NCI-H524 treated with DMSO at 0.1 percent for 48 hours (cell line): ENCODE measurements at regions not wholly inside any gene's neighbourhood (a gene's known extent, or its start where the extent isn't known, plus 50 kb on each side); places are given as distances from the start of the nearest gene placed in this dataset.
"Not testable (repeated sequence)": the region's sequence is repeated elsewhere in the genome, so short reads cannot be mapped to it uniquely, and the experiment has no call there.

ENCODE experiments used
- DNase-seq: peaks from one replicate; lab custom pipeline; 2025; lab: John Stamatoyannopoulos, UW

DNA sequence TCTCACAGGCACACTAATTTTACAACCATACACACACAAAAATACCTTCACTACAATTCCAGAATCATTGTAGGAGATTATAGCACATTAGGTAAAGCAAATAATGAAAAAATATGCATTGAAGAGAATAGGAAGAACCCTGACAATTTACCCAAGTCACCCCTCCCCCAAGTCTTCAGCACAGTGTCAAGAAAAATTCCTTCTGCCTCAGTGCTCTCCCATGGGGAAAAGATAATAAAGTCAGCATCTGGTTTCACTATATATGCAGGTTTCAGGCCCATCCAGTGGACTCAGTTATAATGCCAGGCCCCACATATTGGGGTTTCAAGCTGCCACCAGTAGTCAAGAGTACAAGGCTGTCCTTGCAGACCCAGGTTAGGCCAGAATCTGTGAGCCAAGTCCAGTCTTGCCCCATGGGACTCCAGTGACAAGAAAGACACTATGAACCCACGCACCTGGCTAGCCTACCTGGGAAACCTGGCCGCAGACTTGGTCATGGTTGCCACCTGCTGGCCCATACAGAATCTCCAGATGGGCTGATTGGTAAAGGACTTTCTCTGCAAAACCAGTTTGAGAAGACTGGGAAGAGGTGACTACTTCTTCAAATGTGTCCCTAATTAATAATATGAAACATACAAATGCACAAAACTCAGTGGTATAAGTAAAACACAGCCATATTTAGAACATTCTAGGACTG lies 398.6 kb upstream of the FLRT2 start:
- no peak for DNase-seq

DNA sequence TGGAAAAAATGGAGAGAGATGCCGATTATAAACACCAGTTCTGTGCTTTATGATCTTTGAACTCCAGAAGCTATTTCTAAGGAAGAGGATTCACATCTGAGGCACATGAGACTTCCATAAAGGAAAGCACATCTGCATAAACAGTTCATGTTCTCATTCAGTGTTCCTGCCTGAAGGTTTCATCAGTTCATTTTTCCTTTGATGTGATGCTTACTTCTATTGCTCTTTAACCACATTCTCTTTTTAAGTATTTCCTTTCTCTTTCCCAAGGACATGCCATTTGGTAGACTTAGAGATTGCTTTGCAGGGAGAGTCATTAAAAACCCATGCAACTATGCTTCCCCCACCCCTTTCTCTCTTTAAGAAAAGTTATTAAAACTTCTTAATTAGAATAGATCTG lies 387.0 kb upstream of the FLRT2 start:
- no peak for DNase-seq

DNA sequence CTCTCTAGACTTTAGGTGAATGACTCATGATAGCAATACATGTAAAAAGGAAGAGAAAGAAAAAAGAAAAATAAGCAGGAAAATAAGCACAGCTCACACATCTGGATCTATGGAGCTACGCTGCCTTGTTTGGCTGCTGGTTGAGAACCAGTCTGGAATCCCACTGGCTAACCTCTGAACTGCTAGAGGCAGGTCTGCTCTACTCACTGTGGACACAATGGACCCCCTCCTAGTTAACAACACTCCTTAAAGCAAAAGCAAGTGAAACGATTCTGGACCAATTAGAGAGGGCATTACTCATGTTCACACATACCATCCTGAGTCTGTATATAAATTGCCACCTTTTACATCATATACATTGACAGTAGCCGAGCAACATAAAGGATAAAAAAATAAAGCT lies 383.2 kb upstream of the FLRT2 start:
- DNase-seq = no peak

DNA sequence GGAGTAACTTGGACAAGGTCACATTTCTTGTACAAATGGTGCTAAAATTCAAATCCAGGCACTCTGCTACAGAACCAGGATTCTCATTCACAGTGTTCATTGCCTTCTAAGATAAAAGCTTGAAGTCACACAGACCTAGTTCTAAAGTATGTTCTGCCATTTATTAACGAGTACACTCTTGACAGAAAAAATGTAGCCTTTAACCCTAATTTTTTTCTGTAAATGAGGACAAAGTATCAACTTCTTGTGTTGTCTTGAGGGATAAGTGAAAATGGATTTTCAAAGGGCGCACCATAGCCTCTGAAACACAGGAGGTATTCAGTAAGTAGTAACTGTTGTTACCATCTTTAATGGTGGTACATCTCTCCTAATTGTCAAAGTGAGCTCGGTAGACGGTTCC lies 379.8 kb upstream of the FLRT2 start:
- DNase-seq = no peak

DNA sequence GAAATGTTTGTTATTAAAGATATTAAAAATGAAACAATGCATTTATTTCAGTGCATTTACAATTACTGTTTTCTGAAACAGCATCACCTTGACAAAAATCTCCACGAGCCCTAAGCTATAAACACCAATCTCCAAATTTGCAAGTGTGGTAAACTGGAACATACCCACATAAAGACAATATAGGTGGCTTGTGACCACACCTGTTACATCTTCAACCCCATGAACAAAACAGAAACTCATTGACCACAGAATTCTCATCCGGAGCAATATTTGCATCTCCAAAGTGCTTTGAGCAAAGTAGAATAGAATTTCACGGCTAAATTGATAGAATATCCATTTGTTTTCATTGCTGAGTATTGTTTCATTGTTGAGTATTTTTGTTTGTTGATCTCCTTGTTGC lies 375.2 kb upstream of the FLRT2 start:
- no peak for DNase-seq

DNA sequence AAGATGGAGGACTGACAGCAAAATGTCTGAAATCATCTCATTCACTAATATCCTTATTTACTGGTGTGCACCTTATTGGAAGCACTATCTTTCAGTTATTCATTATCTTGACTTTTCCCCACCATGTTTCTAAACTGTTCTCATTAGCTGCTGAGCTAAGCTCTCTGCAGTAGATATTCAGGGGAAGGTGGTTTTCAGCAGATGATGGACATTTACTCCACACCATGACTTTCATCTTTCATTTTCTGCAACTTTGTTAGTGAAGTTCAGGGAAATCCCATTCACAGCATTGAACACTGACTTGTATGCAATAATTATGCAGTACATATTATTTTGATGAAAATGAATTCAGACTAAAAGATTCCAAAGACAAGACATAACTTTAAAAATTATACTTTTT lies 373.6 kb upstream of the FLRT2 start:
- DNase-seq = no peak

DNA sequence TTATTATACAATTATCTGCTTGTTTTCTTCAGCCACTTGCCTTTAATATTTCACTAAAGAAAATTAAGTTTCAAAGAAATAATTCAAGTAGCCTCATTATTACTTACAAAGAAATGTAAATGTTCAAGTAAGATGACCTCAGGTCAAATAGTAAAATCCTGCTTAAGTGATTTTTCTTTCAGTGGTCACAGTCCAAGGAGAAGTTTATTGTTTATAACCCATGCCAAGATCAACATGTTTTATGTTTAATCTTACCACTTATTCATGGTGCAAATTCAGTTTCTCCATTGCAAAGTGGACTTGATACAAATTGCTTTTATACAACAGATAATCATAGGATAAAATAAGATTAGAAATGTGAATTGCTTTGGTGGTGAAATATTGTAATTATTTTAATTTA lies 370.2 kb upstream of the FLRT2 start:
- DNase-seq = no peak

DNA sequence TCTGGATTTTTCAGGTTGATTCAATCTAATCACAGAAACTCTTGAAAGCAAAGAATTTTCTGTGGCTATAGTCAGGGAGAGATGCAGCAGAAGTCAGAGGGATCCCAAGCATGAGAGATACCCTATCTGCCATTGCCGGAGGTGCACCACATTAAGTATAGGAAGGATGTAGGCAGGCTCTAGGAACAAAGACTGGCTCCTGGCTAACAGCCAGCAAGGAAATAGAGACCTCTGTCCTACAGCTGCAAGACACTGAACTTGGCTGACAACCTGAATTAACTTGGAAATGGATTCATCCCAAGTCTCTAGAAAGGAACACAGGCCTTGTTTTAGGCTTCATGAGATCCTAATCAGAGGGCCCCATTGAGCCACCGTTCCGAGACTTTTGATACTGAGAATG lies 364.9 kb upstream of the FLRT2 start:
- DNase-seq = no peak

DNA sequence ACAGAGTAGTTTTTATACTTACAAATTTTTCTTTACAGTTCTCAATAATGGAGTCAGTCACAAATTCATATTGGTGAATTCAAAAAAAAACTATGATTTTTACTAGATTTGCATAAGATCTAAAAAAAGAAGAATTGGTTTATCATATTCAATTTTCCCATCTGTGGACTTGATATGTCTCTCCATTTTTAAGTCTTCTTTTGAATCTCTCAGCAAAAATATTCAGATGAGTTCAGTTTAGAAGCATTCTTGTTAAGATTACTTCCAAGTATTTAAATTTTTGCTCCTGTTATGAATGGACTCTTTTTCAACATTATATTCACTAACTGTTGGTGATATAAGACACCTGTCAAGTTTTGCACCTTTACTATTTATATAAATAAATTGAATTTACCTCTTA lies 360.6 kb upstream of the FLRT2 start:
- DNase-seq = no peak

DNA sequence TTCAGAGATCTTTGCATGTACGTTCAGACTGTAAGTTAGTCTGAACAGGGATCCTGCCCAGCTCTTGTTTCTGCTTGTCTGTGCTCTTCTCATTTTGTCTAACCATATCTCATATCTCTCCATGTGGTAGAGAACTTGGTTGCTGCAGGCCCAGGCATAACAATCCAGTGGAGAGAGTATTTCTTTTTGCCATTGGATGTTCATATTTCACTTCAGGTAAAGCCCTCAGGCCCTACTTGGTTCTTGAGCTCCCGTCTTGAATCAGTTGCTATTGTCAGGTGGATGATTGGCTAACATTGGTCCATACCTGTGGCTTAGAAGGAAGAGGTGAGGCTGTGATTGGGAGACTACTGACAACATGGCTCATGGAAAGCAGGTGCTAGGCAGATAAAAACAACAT lies 357.7 kb upstream of the FLRT2 start:
- no peak for DNase-seq

DNA sequence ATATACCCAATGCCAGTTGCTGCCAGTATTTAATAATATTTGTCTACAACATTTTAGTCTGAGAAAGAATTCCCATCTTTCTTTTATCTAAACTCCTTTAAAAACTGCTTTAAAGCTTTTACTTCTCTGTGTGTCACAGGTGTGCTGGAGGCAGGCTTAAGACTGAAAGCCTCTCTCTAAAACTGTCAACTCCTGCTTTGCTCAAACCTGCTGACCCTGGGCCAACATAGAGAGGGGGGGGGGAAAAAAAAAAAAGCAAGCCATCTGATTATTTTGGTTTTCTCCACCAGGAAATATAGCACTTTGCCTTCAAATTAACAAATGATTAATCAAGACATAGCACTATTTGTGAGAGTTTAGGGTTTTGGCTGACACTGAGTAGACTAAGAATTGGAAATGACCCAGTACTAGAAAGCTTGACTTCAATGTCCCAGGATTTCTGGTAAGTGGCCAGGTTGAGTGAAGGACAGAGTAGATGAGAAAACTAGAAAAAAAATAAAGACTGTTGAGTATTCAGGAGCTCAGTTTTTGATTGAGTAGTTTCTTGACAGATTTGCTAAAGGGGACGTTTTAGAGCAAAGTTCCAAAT lies 357.0 kb upstream of the FLRT2 start:
- DNase-seq = no peak

DNA sequence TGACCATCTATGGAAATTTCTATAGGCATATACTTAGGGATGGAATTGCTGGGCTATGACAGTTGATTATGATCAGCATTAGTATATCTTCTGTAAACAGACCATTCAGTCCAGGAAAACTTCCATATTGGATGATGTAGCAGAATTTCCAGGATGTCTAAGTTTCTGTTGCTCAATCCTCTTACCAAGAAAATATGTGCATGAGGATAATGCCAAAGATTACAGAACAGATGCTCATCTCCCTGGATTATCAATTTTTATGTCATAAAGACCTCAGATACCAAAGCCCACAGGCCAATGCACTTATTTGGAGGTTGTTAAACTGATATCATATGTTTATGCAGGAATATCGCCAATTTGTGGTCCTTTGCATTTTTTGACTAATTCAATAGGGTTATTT lies 354.4 kb upstream of the FLRT2 start:
- DNase-seq = no peak

DNA sequence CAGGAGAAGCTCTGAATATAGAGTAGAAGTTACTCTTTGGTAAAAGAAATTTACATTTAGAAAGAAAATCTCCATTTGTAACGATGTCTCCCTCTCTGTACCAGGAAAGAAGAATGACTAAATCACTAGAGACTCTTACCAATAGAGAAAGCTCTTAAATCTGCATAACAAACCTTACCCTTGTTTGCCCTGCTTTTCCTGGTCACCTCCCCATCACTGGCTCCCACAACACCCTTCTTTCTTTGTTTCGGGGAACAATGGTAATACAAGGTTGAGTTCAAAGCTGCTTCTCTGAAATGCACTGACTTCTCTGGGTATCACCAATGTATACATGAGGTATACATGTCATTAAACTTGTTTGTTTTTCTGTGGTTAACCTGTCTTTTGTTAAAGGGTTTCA lies 351.1 kb upstream of the FLRT2 start:
- DNase-seq = no peak

DNA sequence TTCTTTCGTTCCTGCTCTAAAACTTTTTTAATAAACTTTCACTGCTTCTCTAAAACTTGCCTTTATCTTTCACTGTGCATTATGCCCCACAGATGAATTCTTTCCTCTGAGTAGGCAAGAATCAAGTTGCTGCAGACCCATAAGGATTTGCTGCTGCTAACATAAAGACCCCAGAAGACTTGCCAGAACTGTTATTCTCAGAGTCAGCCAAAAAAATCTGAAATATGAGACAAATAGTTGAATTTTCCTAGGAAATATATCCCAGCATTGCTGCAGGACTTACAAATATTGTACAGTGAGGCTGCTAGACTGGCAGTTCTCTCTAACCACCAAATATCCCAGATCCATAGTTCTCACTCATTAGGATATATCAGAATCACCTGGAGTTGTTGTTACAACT lies 349.1 kb upstream of the FLRT2 start:
- DNase-seq = no peak

DNA sequence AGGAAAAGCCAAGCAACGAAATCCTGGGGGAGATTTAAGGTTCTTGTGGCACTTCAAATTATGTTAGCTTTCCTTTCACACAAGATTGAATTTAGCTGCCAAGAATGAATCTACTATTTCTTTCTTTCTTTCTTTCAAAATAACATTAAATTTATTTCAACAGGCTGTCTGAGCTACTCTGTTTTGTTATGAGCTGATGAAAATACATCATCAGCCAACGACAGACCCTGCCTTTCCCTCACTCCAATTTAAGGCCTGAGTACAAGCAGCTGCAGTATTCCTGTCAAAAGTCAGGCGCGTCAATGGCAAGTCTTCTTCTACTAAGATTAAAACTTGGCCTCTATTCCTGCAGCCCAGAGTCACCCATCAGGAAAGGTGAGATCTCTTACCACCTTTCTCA lies 347.7 kb upstream of the FLRT2 start:
- DNase-seq = no peak

DNA sequence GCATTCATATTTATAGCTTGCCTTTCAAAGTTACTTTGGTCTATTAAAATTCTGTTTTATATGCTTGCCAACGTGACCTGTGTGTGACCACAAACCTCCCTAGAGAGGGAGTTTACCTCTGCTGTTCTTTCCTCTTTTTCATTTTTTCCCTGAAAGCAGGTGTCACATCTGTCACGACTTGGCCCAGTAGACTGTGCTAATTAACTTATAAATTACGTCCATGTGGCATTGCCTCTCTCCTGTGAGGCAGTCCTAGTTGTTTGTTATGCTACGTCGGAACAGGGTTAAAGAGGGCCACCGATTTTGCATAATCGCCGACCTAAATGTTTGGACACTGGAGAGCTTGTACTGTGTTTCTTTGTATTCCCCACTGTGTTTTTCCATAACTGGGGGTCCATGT lies 343.9 kb upstream of the FLRT2 start:
- DNase-seq = no peak

DNA sequence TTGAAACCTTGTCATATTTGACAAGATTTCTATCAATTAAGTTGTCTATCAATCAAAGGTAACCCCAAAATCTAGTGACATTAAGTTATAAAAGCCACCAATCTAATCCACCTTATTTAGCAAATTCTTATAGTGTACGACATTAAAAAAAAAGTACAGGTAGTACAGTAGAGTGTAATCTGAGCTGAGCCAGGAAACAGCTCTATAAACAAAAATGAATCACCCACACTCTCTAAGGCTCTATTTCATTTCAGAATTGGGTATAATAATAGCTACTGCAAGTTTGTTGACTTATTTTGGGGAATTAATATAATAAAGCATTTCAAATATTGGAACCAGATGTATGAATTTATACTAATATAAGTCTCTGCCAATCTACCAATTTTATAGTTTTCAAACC lies 342.4 kb upstream of the FLRT2 start:
- DNase-seq = no peak

DNA sequence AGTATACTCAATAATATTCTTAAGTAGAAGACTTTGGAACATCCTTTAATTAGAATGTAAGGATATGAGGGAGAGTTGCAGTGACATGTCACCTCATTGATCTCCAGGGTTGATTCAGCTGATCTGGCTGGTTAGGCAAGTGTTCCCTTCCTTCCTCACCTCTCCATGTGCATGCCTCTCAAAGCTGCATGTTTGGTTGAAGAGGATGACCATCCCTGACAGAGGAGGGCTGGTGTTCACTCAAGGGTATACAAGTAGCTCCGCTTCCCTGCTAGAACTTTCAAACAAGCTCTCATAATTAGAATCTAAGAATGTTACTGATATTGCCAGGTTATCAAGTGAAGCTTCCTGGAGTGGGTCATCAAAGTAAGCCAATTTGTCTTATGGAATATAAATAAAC lies 341.1 kb upstream of the FLRT2 start:
- no peak for DNase-seq

DNA sequence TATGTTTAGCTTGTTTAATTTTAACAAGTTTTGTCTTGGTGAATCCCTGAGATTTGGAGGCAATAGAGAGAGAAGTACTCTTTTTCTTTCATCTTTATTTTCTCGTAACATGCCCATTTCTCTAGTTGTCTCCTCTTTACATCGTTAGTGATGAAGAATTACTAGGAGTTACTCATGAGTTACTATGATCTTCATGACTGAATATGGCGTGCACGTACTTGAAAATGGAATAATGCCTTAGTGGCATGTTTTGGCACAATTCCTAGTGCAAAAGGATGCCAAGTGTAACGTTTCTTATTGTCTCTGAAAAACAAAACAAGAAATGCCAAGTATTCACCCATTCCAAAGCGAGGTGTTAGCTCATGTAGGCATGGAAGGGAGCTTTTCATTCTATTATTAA lies 340.7 kb upstream of the FLRT2 start:
- not testable (repeated sequence) for DNase-seq

DNA sequence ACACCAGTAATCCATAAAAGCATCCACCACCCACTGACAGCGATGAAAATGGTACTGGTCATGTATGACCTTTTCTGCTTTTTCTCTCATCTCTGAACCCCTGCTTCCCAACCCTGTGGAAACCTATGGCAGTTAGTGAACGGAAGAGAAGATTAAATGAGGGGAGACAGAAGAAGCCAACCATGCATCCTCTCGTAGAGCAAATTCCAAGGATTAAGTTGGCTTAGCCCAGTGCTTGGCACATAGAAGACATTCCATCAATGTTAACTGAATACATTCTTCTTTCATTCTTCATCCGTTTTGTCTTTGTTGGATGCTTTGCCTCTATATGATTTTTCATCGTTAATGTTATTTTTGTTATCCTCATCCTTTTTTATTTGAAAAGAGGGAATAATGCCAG lies 339.7 kb upstream of the FLRT2 start:
- DNase-seq = no peak

DNA sequence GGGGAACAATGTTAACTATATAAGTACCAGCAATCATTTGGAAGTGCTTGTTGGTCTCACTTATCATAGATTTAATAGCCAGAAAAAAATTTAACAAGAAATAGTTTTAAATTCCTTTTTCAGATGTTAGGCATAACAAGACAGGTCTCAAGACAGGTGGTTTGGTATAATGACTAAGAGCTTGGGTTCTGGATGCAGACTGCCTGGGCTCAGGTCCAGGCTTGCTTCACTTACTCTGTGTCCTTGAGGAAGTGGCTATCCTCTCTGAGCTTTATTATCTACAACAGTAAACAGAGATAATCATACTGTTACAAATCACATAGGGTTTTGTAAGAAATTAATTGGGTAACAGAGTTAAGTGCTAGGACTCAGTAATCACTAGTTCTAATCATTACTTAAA lies 338.0 kb upstream of the FLRT2 start:
- DNase-seq = no peak

DNA sequence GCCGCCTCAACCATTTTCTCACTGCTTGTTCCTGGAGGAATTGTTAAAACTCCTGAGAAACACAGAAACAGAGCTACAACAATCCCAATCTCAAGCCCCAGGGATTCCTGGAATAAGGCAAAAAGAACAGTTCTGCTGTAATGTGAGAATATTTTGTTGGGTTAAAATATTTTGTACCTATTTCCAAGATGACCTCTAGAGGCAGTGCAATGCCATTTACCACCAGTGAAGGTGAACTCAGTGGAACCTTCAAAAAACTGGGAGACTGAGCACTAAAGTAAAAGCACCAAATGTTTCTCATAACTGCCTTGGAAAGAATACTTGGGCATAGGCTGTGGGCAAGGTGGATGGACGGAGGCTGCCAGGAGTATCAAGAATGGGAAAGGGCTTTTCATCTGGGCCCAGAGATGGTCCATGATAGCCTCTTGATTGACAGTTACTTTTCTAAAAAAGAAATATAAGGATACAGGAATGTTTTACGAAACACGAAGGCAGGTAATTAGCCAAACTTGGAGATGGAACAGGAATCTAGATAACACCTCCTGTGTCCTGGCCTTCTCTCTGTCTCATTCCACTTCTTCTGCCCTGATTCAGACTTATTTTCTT lies 334.0 kb upstream of the FLRT2 start:
- DNase-seq = no peak

DNA sequence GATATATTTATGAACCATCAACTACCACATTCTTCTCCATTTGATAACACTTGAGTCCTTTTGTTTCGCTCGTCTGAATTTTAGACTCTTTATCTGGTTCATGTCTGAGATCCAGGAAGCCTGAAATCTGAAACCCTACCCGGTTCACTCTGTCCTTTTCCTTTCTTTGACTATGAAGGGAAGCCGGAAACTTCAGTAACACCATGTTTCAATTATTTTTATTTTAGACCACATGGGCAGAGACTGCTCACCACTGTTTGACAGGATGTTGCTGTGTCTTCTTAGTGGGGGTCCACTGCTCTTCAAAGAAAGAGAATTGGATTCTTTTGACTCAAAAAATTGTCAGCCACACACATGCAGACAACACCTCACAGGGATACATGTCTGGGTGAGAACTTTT lies 331.9 kb upstream of the FLRT2 start:
- DNase-seq = no peak

DNA sequence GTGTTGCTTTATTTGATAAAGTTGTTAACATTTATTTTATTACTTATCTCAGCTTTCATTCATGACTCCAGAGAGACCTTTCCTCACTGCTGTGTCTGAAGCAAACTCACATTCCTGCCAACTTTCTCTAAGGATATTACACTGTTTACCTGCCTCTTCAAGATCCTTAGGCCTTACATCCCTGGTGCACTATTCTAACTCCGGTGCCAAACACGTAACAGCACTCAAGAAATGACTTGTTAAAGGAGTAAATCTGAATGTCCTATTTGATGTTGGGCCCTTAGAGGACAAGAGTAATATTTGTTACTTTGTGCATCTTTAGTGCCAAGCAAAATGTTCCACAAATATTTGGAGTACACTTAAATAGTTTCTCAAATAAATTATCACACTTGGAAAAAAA lies 324.1 kb upstream of the FLRT2 start:
- DNase-seq = no peak
